Parathyroid adenoma (tissue), 2 donors: ENCODE measurements at regions not wholly inside any gene's neighbourhood (a gene's known extent, or its start where the extent isn't known, plus 50 kb on each side); places are given as distances from the start of the nearest gene placed in this dataset.

Experiments used
- H2AFZ ChIP-seq: fragments of 300-600 bp; sonication (generic); one replicate; pipeline ENCODE4 v1.7.0; 2017; ENCODE audit warnings: antibody characterized with exemption, mild to moderate bottlenecking
- H3K27ac ChIP-seq: fragments of 300-600 bp; sonication (generic); one replicate; pipeline ENCODE4 v1.7.0; 2017
- H3K27me3 ChIP-seq: fragments of 300-600 bp; sonication (generic); one replicate; pipeline ENCODE4 v1.7.0; 2017; ENCODE audit warnings: low read length; ENCODE audit not compliant: control insufficient read depth, insufficient read depth
- H3K36me3 ChIP-seq: fragments of 300-600 bp; sonication (generic); one replicate; pipeline ENCODE4 v1.7.0; 2017; ENCODE audit warnings: low read length; ENCODE audit not compliant: control insufficient read depth, insufficient read depth
- H3K4me1 ChIP-seq: fragments of 300-600 bp; sonication (generic); one replicate; pipeline ENCODE4 v1.7.0; 2017; ENCODE audit warnings: control low read depth
- H3K4me2 ChIP-seq: fragments of 300-600 bp; sonication (generic); one replicate; pipeline ENCODE4 v1.7.0; 2017; ENCODE audit warnings: low read length
- H3K4me3 ChIP-seq: fragments of 300-600 bp; sonication (generic); one replicate; pipeline ENCODE4 v1.7.0; 2017; ENCODE audit warnings: low read depth, low read length
- H3K79me2 ChIP-seq: fragments of 300-600 bp; sonication (generic); one replicate; pipeline ENCODE4 v1.7.0; 2017; ENCODE audit warnings: control low read depth
- H3K9ac ChIP-seq: fragments of 300-600 bp; sonication (generic); one replicate; pipeline ENCODE4 v1.7.0; 2017; ENCODE audit warnings: mild to moderate bottlenecking
- H3K9me3 ChIP-seq: fragments of 300-600 bp; sonication (generic); one replicate; pipeline ENCODE4 v1.7.0; 2017; ENCODE audit warnings: low read length; ENCODE audit not compliant: control insufficient read depth
- TF ChIP-seq, protein P1 (sequence below): fragments of 300-600 bp; sonication (generic); IDR thresholded peaks from one replicate; pipeline ENCODE4 v1.7.0; 2017; ENCODE audit warnings: antibody characterized with exemption, mild to moderate bottlenecking
- donor health status: primary hyperparathyroidism.

DNA sequence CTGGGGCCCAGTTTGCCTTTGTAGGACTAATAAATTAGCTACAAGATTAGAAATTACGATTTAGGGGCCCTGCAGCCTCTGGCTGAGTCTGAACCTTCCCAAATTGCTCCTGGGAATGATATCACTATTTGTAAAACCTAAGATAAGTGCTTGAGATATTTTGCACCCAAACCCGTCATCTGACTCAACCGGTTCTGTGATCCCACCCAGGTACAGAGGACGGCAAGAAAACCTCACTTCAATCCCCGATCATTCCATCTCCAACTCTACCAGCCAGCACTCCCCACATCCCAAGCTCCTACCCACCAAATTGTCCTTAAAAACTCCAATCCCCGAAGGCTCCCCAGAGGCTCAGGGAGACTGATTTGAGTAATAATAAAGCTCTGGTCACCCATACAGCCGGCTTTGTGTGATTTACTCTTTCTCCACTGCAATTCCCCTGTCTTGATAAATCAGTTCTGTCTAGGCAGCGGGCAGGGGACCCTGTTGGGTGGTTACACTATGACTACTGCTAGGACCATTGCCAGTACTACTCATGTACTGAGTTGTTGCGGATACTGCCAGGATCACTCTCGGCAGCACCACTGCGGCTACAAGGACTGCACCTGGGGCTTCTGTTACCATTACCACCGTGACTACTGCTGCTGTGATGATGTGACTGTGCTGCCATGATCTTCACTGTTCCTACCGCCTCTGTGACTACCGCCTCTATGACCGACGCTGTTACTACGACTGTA, 73.1 kb downstream of the IRF8 start:
- H2AFZ ChIP-seq, result no peak overlapping the region
- TF ChIP-seq, protein P1, sequence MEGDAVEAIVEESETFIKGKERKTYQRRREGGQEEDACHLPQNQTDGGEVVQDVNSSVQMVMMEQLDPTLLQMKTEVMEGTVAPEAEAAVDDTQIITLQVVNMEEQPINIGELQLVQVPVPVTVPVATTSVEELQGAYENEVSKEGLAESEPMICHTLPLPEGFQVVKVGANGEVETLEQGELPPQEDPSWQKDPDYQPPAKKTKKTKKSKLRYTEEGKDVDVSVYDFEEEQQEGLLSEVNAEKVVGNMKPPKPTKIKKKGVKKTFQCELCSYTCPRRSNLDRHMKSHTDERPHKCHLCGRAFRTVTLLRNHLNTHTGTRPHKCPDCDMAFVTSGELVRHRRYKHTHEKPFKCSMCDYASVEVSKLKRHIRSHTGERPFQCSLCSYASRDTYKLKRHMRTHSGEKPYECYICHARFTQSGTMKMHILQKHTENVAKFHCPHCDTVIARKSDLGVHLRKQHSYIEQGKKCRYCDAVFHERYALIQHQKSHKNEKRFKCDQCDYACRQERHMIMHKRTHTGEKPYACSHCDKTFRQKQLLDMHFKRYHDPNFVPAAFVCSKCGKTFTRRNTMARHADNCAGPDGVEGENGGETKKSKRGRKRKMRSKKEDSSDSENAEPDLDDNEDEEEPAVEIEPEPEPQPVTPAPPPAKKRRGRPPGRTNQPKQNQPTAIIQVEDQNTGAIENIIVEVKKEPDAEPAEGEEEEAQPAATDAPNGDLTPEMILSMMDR, result no peak
- H3K27ac ChIP-seq, result no peak overlapping the region
- H3K4me1 ChIP-seq, result no peaks in the 10 kb centered on the region
- H3K79me2 ChIP-seq, result no peaks in the 10 kb centered on the region
- H3K36me3 ChIP-seq, result no peaks in the 10 kb centered on the region
- H3K27me3 ChIP-seq, result no peaks in the 10 kb centered on the region
- no peak overlapping the region for H3K9ac ChIP-seq
- no peak overlapping the region for H3K4me2 ChIP-seq
- no peak overlapping the region for H3K4me3 ChIP-seq
- H3K9me3 ChIP-seq, result no peaks in the 10 kb centered on the region

DNA sequence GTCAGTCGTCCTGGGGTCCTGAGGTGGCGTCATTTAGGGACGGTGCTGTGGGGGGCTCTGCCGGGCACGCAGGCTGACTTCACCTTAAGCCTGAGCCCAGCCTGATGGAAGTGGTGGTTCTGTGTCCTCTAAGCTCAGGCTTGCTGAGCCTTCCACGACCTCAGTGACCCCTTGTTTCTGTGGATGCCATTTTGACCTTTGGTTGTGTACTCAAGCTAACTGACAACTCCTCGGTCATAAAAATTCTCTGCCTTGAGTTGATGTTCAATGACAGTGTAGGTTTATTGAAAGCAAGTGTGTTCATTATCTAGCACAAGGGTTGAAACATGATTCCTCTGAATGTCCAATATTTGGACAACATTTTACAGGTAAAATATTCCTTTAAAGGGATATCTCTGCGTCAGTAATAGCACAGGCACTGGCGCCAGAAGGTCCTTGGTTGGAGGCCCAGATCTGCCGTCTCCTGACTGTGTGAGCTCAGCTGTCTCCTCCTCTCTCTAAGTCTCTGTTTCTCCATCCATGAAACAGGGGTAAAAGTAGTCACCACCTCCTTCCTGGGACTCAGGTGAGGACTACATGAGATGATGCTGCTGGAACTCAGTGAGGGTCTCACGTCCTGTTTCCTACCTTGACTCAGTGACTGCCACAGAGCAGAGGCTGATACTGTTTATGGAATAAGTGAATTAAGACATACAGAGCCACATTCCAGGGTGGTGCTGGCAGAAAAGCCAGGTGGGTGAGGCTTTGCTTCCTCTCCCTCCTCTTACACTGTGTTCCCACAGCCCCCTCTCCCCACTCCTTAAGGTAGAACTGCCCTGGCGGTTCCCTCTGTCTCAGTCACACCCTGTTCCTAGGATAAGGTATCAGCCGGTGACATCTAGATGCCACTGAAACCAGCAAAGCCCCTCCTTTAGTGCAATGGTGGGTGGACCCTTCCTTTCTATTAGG, 75.7 kb downstream of the IRF8 start:
- TF ChIP-seq, protein P1, result no peak
- Histone ChIP-seq H3K27ac (no peak overlapping the region), H3K9ac (no peak overlapping the region)

DNA sequence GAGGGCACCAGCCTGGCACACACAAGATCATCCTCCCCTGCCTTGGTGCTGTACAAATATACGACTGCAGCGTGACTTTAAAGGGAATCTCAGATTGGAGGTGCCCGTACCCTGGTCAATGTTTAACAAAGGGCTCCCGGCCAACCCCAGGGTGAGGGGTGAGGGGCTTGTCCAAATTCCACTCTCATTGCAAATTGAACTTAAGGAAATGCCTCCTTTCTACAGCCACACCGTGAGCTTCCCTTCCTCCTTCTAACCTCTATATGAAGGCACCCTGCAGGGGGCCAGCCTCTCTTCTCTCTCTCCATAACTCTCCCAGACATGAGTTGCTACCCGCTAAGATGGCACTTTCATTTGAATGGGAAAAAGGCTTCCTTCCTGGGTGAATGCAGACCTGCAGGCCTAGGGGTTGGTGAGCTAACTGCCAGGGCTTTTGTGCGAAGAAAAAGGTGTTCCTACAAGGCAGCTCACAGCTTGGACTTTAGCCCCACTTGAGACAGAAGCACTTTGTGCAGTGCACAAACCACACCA, 76.6 kb downstream of the IRF8 start:
- H3K4me2 ChIP-seq, result no peak overlapping the region
- TF ChIP-seq, protein P1, result no peak
- H3K4me3 ChIP-seq, result no peak overlapping the region
- H3K27ac ChIP-seq, result no peak overlapping the region
- no peaks in the 10 kb centered on the region for H3K36me3 ChIP-seq
- H3K27me3 ChIP-seq, result no peaks in the 10 kb centered on the region
- H3K79me2 ChIP-seq, result no peaks in the 10 kb centered on the region
- H2AFZ ChIP-seq, result no peak overlapping the region
- H3K4me1 ChIP-seq, result no peaks in the 10 kb centered on the region
- no peak overlapping the region for H3K9ac ChIP-seq
- no peaks in the 10 kb centered on the region for H3K9me3 ChIP-seq

More for the DNA sequence above, 75.7 kb downstream of the IRF8 start:
- H3K79me2 ChIP-seq, result no peaks in the 10 kb centered on the region
- H3K4me1 ChIP-seq, result no peaks in the 10 kb centered on the region
- no peak overlapping the region for H3K4me2 ChIP-seq
- H3K36me3 ChIP-seq, result no peaks in the 10 kb centered on the region
- H2AFZ ChIP-seq, result no peak overlapping the region
- H3K27me3 ChIP-seq, result no peaks in the 10 kb centered on the region
- H3K4me3 ChIP-seq, result no peak overlapping the region
- H3K9me3 ChIP-seq, result no peaks in the 10 kb centered on the region

DNA sequence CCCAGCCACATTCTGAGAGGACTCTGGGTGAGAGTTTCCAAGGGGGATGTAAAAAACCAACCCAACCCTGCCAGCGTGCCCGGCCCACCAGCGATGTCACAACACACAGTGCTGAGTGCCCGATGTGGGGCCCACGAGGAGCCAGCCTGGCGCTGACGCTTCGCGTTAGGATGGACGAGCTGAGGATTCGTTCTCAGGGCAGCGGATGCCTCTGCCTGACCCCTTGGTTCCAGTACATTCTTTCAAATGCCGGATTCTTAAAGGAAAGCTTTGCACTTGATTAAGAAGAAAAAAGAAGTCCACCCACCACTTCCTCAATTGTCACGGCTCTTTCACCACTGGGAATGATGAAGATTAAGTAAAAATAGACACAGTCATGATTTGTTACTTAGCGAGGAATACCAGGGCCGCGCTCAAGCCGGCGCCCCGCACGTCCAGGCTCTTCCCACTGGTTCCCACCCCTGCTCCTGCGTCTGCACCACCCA, 79.4 kb downstream of the IRF8 start:
- Histone ChIP-seq H2AFZ (no peak overlapping the region), H3K27ac (no peak overlapping the region), H3K27me3 (no peaks in the 10 kb centered on the region), H3K4me3 (no peak overlapping the region), H3K79me2 (no peaks in the 10 kb centered on the region), H3K4me1 (no peaks in the 10 kb centered on the region), H3K36me3 (no peaks in the 10 kb centered on the region), H3K4me2 (no peak overlapping the region), H3K9ac (no peak overlapping the region), H3K9me3 (no peaks in the 10 kb centered on the region)
- TF ChIP-seq, protein P1, result no peak
